ENCODE measurements at regions not wholly inside any gene's neighbourhood (a gene's known extent, or its start where the extent isn't known, plus 50 kb on each side); places are given as distances from the start of the nearest gene placed in this dataset.

DNA sequence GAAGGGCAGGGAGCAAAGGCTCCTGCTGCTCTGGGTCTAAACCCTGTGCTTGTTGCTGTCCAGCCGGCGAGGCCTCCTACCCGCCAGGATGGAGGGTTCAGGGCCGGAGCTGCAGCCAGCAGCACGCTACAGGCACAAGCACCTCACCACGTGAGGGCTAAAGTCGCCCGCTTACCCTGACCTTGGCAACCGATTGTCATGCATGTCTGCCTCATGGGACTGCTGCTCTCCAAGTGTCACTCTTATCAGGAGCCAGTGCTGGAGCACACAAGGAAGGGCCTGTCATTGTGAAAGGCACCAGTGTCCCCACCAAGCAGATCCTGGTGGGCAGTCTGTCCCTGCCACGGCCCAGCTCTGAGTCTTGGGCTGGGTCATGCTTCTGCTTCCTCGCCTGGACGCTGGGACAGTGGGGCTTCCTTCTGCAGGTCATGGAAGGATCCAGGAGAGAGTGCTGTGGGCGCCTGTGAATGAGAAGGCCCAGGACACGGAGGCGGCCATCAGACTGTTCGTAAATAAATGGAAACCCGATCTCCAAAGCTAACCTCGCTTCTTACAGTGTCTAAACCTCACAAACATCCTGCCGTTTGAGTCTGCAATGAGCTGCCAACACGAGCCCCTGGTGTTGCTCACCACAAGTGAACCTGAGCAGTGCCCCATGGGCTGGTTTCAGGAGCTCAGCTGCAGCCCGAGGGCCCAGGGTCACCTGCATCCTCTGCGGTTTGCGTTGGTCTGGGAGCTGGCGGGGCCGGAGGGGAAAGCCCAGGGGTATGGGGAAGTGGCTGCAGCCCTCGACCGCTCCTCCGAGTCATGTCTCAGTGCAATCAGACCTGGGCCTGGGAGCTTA is 58.2 kb upstream of the RXRA start:
- no peak overlapping the region for H3K4me3 ChIP-seq (ENCODE audit: low read depth, low read length)
- no peak for DNase-seq (ENCODE audit: low read depth, low spot score)
- TF ChIP-seq, protein P1, sequence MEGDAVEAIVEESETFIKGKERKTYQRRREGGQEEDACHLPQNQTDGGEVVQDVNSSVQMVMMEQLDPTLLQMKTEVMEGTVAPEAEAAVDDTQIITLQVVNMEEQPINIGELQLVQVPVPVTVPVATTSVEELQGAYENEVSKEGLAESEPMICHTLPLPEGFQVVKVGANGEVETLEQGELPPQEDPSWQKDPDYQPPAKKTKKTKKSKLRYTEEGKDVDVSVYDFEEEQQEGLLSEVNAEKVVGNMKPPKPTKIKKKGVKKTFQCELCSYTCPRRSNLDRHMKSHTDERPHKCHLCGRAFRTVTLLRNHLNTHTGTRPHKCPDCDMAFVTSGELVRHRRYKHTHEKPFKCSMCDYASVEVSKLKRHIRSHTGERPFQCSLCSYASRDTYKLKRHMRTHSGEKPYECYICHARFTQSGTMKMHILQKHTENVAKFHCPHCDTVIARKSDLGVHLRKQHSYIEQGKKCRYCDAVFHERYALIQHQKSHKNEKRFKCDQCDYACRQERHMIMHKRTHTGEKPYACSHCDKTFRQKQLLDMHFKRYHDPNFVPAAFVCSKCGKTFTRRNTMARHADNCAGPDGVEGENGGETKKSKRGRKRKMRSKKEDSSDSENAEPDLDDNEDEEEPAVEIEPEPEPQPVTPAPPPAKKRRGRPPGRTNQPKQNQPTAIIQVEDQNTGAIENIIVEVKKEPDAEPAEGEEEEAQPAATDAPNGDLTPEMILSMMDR (IDR thresholded peaks at IDR 0.05; ENCODE audit: low read depth, low read length): no peak
- in situ Hi-C loops (cut with HindIII; ENCODE audit: low sequenced_read_pairs): no loop called here

GRCh38 chr9:134268747-134269146 is 57.5 kb upstream of the RXRA start:
- no peak for DNase-seq (ENCODE audit: low read depth, low spot score)
- TF ChIP-seq, protein P1 (IDR thresholded peaks at IDR 0.05; ENCODE audit: low read depth, low read length): no peak
- in situ Hi-C loops (cut with HindIII; ENCODE audit: low sequenced_read_pairs): no loop called here
- H3K4me3 ChIP-seq (ENCODE audit: low read depth, low read length): no peak overlapping the region

- no peak for DNase-seq (ENCODE audit: low read depth, low spot score)
- in situ Hi-C loops (cut with HindIII; ENCODE audit: low sequenced_read_pairs): no loop called here
- TF ChIP-seq, protein P1 (IDR thresholded peaks at IDR 0.05; ENCODE audit: low read depth, low read length): no peak
- H3K4me3 ChIP-seq (ENCODE audit: low read depth, low read length): no peak overlapping the region
Observed at GRCh38 chr9:134271338-134272301, 54.6 kb upstream of the RXRA start.

DNA sequence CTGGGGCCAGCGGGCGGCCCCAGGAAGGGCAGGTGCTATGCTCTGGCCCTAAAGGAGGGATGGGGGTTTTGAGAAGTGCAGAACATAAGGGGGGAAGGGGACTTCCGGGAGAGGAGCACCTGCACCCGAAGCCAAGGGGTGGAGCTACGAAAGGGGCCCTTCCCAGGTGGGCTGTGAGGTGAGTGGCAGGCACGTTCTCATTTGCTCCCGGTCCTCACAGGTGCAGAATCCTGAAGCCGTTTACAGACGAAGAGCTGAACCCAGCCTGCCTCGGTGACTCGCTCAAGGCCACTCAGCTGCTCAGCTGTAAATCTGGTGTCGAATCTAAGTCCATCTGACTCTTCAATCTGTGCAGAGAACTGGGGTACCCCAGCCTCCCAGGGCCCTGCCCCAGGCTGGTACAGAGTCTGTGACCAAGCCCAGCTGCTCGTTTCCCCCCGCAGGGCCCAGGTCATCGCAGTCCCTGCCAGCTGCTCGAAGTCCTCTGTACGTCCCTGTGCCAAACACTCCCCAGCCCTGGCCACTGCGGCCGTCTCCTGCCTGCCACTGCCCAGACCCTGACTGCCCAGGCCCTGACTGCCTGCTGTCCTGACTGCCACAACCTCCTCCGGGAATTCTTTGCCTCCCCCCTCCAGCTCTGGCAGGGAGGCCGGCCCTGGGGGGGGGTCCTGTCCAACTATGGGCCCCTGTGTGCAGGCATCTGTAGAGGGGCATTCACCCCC is 53.8 kb upstream of the RXRA start:
- no peak overlapping the region for H3K4me3 ChIP-seq (ENCODE audit: low read depth, low read length)
- in situ Hi-C loops (cut with HindIII; ENCODE audit: low sequenced_read_pairs): no loop called here
- TF ChIP-seq, protein P1 (IDR thresholded peaks at IDR 0.05; ENCODE audit: low read depth, low read length): no peak
- DNase-seq (ENCODE audit: low read depth, low spot score): no peak

DNA sequence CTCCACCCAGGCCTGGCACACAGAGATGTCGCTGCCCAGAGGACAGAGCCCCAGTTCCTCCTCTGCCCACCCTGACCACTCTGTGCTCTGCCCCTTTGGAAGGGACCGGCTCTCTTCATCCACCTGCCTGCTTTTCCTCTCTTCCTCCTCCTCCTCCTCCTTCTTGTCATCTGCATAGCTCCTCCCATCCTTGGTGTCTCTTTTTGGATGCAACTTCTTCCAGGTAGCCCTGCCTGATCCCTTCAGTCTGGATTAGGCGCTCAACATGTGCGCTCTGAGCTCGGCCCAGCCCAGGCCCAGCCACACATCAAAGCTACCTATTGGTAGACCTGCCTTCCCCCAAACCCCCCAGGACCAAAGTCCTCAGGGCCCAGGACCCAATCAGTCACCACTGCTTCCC is 52.6 kb upstream of the RXRA start:
- in situ Hi-C loops (cut with HindIII; ENCODE audit: low sequenced_read_pairs): no loop called here
- TF ChIP-seq, protein P1 (IDR thresholded peaks at IDR 0.05; ENCODE audit: low read depth, low read length): no peak
- H3K4me3 ChIP-seq (ENCODE audit: low read depth, low read length): no peak overlapping the region
- no peak for DNase-seq (ENCODE audit: low read depth, low spot score)

- DNase-seq (ENCODE audit: low read depth, low spot score): no peak
- TF ChIP-seq, protein P1 (IDR thresholded peaks at IDR 0.05; ENCODE audit: low read depth, low read length): no peak
- in situ Hi-C loops (cut with HindIII; ENCODE audit: low sequenced_read_pairs): no loop called here
- H3K4me3 ChIP-seq (ENCODE audit: low read depth, low read length): no peak overlapping the region
Observed at GRCh38 chr9:134275375-134275774, 50.9 kb upstream of the RXRA start.
